ENCODE measurements at regions not wholly inside any gene's neighbourhood (a gene's known extent, or its start where the extent isn't known, plus 50 kb on each side); places are given as distances from the start of the nearest gene placed in this dataset.

DNA sequence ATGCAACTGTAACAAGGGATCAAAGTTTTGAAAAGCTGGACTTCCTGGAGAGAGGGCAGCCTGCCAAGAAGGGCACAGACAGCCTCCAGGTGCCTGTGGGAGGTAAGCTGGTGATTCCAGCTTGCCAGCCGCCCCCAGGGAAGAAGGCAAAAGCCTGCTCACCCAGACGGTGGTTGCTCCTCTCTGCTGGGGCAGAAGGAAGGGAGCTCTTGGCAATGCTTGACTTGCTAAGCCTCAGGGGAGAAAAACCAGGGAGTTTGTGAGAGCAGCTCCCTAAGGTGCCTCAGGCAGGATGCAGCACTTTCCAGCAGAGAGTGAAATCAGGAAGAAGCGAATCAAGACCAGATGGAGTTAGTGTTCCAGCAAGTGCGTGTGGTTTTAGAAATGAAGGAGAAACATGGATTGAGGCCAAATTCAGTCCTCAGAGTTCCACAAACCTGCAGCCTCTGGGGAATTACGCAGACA, 553.6 kb downstream of the BUD13 start:
- TF ChIP-seq KDM1A (CRISPR knock-in tag; IDR thresholded peaks at IDR 0.05) (no peak), POLR2A (IDR thresholded peaks at IDR 0.05; ENCODE audit: insufficient read depth in 1 of 2, low read depth in 2 of 2, low read length in 2 of 2) (no peak), ZNF101 (CRISPR knock-in tag; IDR thresholded peaks at IDR 0.05; ENCODE audit: borderline replicate concordance, low read depth) (no peak)
- TF ChIP-seq, protein P1, sequence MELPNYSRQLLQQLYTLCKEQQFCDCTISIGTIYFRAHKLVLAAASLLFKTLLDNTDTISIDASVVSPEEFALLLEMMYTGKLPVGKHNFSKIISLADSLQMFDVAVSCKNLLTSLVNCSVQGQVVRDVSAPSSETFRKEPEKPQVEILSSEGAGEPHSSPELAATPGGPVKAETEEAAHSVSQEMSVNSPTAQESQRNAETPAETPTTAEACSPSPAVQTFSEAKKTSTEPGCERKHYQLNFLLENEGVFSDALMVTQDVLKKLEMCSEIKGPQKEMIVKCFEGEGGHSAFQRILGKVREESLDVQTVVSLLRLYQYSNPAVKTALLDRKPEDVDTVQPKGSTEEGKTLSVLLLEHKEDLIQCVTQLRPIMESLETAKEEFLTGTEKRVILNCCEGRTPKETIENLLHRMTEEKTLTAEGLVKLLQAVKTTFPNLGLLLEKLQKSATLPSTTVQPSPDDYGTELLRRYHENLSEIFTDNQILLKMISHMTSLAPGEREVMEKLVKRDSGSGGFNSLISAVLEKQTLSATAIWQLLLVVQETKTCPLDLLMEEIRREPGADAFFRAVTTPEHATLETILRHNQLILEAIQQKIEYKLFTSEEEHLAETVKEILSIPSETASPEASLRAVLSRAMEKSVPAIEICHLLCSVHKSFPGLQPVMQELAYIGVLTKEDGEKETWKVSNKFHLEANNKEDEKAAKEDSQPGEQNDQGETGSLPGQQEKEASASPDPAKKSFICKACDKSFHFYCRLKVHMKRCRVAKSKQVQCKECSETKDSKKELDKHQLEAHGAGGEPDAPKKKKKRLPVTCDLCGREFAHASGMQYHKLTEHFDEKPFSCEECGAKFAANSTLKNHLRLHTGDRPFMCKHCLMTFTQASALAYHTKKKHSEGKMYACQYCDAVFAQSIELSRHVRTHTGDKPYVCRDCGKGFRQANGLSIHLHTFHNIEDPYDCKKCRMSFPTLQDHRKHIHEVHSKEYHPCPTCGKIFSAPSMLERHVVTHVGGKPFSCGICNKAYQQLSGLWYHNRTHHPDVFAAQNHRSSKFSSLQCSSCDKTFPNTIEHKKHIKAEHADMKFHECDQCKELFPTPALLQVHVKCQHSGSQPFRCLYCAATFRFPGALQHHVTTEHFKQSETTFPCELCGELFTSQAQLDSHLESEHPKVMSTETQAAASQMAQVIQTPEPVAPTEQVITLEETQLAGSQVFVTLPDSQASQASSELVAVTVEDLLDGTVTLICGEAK (IDR thresholded peaks at IDR 0.05): no peak
- TF ChIP-seq, protein P1 (CRISPR knock-in tag; IDR thresholded peaks at IDR 0.05): no peak
- TF ChIP-seq, protein P2, sequence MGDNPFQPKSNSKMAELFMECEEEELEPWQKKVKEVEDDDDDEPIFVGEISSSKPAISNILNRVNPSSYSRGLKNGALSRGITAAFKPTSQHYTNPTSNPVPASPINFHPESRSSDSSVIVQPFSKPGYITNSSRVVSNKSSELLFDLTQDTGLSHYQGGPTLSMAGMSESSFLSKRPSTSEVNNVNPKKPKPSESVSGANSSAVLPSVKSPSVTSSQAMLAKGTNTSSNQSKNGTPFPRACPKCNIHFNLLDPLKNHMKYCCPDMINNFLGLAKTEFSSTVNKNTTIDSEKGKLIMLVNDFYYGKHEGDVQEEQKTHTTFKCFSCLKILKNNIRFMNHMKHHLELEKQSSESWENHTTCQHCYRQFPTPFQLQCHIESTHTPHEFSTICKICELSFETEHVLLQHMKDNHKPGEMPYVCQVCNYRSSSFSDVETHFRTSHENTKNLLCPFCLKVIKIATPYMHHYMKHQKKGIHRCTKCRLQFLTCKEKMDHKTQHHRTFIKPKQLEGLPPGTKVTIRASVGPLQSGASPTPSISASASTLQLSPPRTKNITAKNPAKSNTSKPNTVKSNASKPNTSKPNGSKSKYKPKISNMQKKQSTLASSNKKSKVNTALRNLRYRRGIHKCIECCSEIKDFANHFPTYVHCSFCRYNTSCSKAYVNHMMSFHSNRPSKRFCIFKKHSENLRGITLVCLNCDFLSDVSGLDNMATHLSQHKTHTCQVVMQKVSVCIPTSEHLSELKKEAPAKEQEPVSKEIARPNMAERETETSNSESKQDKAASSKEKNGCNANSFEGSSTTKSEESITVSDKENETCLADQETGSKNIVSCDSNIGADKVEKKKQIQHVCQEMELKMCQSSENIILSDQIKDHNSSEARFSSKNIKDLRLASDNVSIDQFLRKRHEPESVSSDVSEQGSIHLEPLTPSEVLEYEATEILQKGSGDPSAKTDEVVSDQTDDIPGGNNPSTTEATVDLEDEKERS (CRISPR knock-in tag; IDR thresholded peaks at IDR 0.05): no peak
- TF ChIP-seq, protein P3, sequence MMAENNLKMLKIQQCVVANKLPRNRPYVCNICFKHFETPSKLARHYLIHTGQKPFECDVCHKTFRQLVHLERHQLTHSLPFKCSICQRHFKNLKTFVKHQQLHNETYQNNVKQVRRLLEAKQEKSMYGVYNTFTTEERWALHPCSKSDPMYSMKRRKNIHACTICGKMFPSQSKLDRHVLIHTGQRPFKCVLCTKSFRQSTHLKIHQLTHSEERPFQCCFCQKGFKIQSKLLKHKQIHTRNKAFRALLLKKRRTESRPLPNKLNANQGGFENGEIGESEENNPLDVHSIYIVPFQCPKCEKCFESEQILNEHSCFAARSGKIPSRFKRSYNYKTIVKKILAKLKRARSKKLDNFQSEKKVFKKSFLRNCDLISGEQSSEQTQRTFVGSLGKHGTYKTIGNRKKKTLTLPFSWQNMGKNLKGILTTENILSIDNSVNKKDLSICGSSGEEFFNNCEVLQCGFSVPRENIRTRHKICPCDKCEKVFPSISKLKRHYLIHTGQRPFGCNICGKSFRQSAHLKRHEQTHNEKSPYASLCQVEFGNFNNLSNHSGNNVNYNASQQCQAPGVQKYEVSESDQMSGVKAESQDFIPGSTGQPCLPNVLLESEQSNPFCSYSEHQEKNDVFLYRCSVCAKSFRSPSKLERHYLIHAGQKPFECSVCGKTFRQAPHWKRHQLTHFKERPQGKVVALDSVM (CRISPR knock-in tag; IDR thresholded peaks at IDR 0.05): no peak

All from HepG2 (cell line).